Endodermal cell (in vitro differentiated cells): ENCODE measurements at regions not wholly inside any gene's neighbourhood (a gene's known extent, or its start where the extent isn't known, plus 50 kb on each side); places are given as distances from the start of the nearest gene placed in this dataset.

ENCODE experiments used
- DNase-seq: peaks from one replicate; pipeline ENCODE4 v3.0.0-alpha.2; 2017
- H3K27ac ChIP-seq: 2 replicates; pipeline ENCODE4 v1.5.1; 2013; ENCODE audit warnings: mild to moderate bottlenecking, low read depth, low read length, moderate library complexity
- H3K27me3 ChIP-seq: 2 replicates; pipeline ENCODE4 v1.6.1; 2013; ENCODE audit warnings: mild to moderate bottlenecking, low read length, moderate library complexity; ENCODE audit not compliant: insufficient read depth, control insufficient read depth, poor library complexity, severe bottlenecking
- H3K36me3 ChIP-seq: 2 replicates; pipeline ENCODE4 v1.7.0; 2013; ENCODE audit warnings: mild to moderate bottlenecking, low read length, moderate library complexity; ENCODE audit not compliant: control insufficient read depth, insufficient read depth
- H3K4me1 ChIP-seq: one replicate; pipeline ENCODE4 v1.7.0; 2013; ENCODE audit warnings: low read length; ENCODE audit not compliant: control insufficient read depth, insufficient read depth
- H3K4me3 ChIP-seq: 2 replicates; pipeline ENCODE4 v1.5.1; 2013; ENCODE audit warnings: mild to moderate bottlenecking, low read length, moderate library complexity
- H3K9ac ChIP-seq: 2 replicates; pipeline ENCODE4 v1.6.1; 2013; ENCODE audit warnings: mild to moderate bottlenecking, low read length, moderate library complexity; ENCODE audit not compliant: poor library complexity, severe bottlenecking; ENCODE audit errors: extremely low read depth
- H3K9me3 ChIP-seq: 2 replicates; pipeline ENCODE4 v1.6.1; 2013; ENCODE audit warnings: mild to moderate bottlenecking, low read length, moderate library complexity; ENCODE audit not compliant: control insufficient read depth
- H3K27ac Mint-ChIP-seq: 2 replicates; pipeline ENCODE4 v1.8.0; 2020; ENCODE audit warnings: mixed read lengths
- H3K27me3 Mint-ChIP-seq: 2 replicates; pipeline ENCODE4 v1.8.0; 2021; ENCODE audit warnings: mild to moderate bottlenecking, mixed read lengths; ENCODE audit not compliant: insufficient read depth
- H3K36me3 Mint-ChIP-seq: 2 replicates; pipeline ENCODE4 v1.8.0; 2020; ENCODE audit warnings: low read depth, mixed read lengths
- H3K4me1 Mint-ChIP-seq: 2 replicates; pipeline ENCODE4 v1.8.0; 2020; ENCODE audit warnings: mixed read lengths
- H3K4me3 Mint-ChIP-seq: 2 replicates; pipeline ENCODE4 v1.8.0; 2020; ENCODE audit warnings: mild to moderate bottlenecking, moderate library complexity, mixed read lengths
- H3K9me3 Mint-ChIP-seq: 2 replicates; pipeline ENCODE4 v1.8.0; 2020; ENCODE audit warnings: mild to moderate bottlenecking, mixed read lengths
- CTCF ChIP-seq: fragments of 200-600 bp; sonication (generic); conservative IDR thresholded peaks from 2 replicates; pipeline ENCODE4 v1.5.0; 2021; ENCODE audit warnings: antibody characterized with exemption, mild to moderate bottlenecking
- WGBS, 2 experiments: methylation state at CpG; one replicate each; pipeline versions ENCODE4 v1.1.5 to v1.1.7; 2013; ENCODE audit warnings: missing lambda C conversion rate in 2 of 2, mixed read lengths in 1 of 2; ENCODE audit not compliant: insufficient coverage in 1 of 2, insufficient read length in 1 of 2; 5-methylcytosine and 5-hydroxymethylcytosine counted together

GRCh38 chr14:22040781-22041125 lies 367.1 kb upstream of the OR4E1 start:
- no peak for TF ChIP-seq CTCF

GRCh38 chr14:22039938-22040780 lies 366.5 kb upstream of the OR4E1 start:
- Histone ChIP-seq H3K4me1 (no peaks in the 10 kb centered on the region), H3K9me3 (no peaks in the 10 kb centered on the region), H3K4me3 (no peak overlapping the region), H3K27ac (no peak overlapping the region), H3K9ac (no peak overlapping the region), H3K36me3 (no peaks in the 10 kb centered on the region), H3K27me3 (no peaks in the 10 kb centered on the region)
- 55 to 88% methylated on average over 4 to 6 of the region's 6 CpGs for WGBS, 2 experiments
- peak; percentile 76 for TF ChIP-seq CTCF
- no peak for DNase-seq
- no peaks in the 10 kb centered on the region for H3K36me3 Mint-ChIP-seq
- H3K4me1 Mint-ChIP-seq: no peaks in the 10 kb centered on the region
- H3K9me3 Mint-ChIP-seq: no peaks in the 10 kb centered on the region
- peaks cover 3% of the 10 kb centered on the region for H3K27me3 Mint-ChIP-seq
- no peak overlapping the region for H3K4me3 Mint-ChIP-seq
- no peak overlapping the region for H3K27ac Mint-ChIP-seq

More at GRCh38 chr14:22040781-22041125, 367.1 kb upstream of the OR4E1 start:
- Mint-ChIP-seq H3K27me3 (peaks cover 3% of the 10 kb centered on the region), H3K4me1 (no peaks in the 10 kb centered on the region), H3K9me3 (no peaks in the 10 kb centered on the region), H3K27ac (no peak overlapping the region), H3K36me3 (no peaks in the 10 kb centered on the region), H3K4me3 (no peak overlapping the region)
- Histone ChIP-seq H3K4me1 (no peaks in the 10 kb centered on the region), H3K27ac (no peak overlapping the region), H3K4me3 (no peak overlapping the region), H3K9me3 (no peaks in the 10 kb centered on the region), H3K9ac (no peak overlapping the region), H3K36me3 (no peaks in the 10 kb centered on the region), H3K27me3 (no peaks in the 10 kb centered on the region)
- DNase-seq: no peak
- WGBS, 2 experiments: 79 to 84% methylated on average over 2 to 3 of the region's 3 CpGs

GRCh38 chr14:22036541-22037239 lies 363.1 kb upstream of the OR4E1 start:
- Mint-ChIP-seq H3K27ac (no peak overlapping the region), H3K36me3 (no peaks in the 10 kb centered on the region), H3K4me3 (no peak overlapping the region), H3K27me3 (peaks cover 4% of the 10 kb centered on the region), H3K9me3 (no peaks in the 10 kb centered on the region), H3K4me1 (no peaks in the 10 kb centered on the region)
- no peak for DNase-seq
- Histone ChIP-seq H3K4me1 (no peaks in the 10 kb centered on the region), H3K36me3 (no peaks in the 10 kb centered on the region), H3K27ac (no peak overlapping the region), H3K9ac (no peak overlapping the region), H3K27me3 (no peaks in the 10 kb centered on the region), H3K9me3 (no peaks in the 10 kb centered on the region), H3K4me3 (no peak overlapping the region)
- no peak for TF ChIP-seq CTCF
- 93% methylated on average over 2 of the region's 2 CpGs; no CpG with 5 or more reads in 1 of the 2 experiments for WGBS, 2 experiments
